Left renal cortex interstitium (tissue), 4 donors: ENCODE measurements at regions not wholly inside any gene's neighbourhood (a gene's known extent, or its start where the extent isn't known, plus 50 kb on each side); places are given as distances from the start of the nearest gene placed in this dataset.

ENCODE experiments used
- DNase-seq, 4 donors: peaks; one replicate each; pipeline ENCODE4 v3.0.0-alpha.2; 2013; ENCODE audit warnings: low read depth in 4 of 4, low spot score in 2 of 4, missing footprints in 1 of 4

GRCh38 chr2:128817171-128817570 lies 498.5 kb upstream of the HS6ST1 start:
- no peak for DNase-seq

DNA sequence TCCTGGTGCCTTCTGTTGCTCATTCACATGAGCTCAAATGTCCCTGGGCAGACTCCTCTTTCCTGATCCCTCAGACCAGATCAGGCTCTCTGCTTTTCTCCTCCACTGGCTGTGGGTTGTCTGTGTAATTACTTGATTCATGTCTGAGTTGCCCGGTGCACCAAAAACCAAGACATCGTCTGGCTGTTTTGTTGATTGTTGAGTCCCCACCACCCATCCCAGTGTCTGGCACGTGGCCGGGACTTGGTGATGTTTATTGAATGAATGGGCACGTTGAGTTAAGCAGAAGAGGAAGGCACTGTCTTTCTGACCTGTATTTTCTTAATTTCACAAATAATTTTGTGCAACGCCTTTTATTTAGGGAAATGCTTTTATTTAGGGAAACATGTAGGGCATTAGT lies 499.1 kb upstream of the HS6ST1 start:
- no peak for DNase-seq

DNA sequence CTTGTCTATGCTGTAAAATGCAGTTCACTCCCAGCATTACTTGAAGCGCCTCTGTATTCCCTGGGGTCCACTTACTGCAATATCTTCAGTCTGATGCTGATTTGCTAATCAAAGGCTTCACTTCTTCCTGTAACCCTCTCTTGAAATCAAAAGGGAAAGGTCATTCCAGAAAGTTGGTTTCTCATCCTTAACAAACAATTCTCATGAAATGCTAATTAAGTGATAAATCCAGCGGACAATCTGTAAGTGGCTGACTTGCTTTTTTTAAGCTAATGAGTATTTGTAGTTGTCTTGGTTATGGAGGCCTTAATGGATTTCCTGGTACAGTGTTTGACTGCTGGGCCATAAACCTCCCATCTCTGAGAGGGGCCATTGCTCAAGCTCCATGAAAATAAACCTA lies 499.6 kb upstream of the HS6ST1 start:
- DNase-seq = no peak

DNA sequence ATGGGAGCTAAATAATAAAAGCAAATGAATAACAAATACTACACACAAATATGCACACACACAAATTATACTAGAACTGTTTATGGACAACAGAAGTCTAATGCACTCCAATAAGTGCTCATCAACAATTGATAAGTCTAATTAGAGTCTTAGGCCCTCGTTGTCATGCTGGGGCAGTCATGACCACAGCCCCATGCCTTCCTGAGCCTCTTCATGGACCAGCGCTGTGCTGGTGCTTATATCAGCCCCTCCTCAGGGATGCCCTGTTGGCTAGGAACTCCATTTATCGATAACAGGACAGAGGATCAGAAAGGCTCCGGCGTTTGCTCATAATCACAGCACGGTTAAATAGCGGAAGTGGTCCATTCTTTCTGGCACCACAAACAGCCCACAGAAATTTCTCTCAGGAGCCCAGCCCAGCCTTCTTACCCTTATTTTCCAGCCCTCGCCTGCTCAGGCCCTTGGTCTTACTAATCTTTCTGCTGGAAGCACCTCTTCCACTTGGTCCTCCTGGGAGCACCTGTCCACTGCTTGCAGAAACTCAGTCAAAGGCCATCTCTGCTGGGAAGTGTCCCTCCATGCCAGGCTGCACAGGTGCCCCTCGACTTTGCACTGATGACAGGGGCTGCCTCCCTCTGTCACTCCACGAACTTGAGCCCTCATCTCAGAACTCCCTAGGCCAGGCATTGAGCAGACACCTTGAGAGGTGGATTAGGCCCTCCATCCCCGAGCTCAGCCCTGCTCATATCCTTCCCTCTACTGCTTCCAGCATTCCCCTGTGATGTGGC lies 500.2 kb upstream of the HS6ST1 start:
- no peak for DNase-seq

DNA sequence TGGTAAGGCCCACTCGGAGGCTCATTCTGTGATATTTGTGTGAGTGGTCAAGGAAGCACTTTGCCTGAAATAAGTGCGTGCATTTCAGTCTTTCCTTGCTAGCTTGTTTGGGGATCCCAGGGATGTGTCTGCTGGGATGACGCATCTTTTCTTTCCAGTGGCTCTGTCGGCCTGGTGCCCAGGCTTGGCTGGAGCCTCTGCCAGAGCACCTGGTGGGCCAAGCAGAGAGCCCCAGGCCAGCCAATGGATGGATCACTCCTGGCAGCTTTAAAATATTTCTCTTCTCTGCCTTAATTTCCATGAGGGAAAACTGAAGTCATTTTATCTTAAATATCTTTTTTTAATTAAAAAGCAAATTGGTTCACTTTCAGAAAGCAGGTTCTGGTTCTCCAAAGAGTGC lies 501.8 kb upstream of the HS6ST1 start:
- no peak for DNase-seq

GRCh38 chr2:128821010-128821409 lies 502.3 kb upstream of the HS6ST1 start:
- DNase-seq = no peak

GRCh38 chr2:128832946-128833663 lies 514.4 kb upstream of the HS6ST1 start:
- DNase-seq = no peak

GRCh38 chr2:128833664-128834027 lies 515.0 kb upstream of the HS6ST1 start:
- no peak for DNase-seq

- no peak for DNase-seq
These were observed 515.7 kb upstream of the HS6ST1 start for GRCh38 chr2:128834207-128834879.

DNA sequence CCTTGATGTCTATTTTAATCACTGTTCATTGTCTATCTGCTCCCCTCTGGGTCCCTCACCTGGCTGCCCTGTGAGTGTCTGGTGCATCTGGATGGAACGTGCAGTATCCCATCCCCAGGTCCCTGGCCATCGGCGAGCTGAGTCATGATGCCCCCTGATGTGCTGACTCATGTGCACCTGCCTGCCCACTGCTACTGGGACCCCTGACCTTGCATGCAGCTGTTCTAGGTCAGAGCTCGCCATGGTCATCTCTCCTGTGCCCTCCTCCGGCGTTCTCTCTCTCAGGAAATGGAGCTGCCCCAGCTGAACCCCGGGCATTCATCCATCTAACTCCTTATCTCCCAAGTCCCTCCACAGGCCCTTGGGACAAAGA lies 516.2 kb upstream of the HS6ST1 start:
- no peak for DNase-seq

GRCh38 chr2:128835342-128835855 lies 516.7 kb upstream of the HS6ST1 start:
- DNase-seq = no peak

DNA sequence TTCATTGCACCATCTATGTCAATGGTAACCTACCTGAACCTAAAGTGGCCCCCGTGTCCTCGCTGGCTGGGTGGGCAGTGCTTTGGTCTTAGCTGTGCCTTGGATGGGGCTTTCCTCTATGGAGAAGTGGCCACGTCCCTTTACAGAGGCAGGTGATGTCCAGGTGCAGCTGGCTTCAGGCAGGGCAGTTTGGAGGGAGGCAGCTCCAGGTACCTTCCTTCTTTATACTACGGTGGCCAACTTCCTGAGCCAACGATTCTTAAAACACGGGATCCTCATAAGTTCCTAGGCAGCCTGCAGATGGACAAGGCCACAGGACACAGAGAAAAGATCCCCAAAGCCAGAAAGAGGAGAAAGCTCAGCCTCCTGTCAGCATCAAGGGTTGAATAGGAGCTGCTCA lies 517.3 kb upstream of the HS6ST1 start:
- no peak for DNase-seq

DNA sequence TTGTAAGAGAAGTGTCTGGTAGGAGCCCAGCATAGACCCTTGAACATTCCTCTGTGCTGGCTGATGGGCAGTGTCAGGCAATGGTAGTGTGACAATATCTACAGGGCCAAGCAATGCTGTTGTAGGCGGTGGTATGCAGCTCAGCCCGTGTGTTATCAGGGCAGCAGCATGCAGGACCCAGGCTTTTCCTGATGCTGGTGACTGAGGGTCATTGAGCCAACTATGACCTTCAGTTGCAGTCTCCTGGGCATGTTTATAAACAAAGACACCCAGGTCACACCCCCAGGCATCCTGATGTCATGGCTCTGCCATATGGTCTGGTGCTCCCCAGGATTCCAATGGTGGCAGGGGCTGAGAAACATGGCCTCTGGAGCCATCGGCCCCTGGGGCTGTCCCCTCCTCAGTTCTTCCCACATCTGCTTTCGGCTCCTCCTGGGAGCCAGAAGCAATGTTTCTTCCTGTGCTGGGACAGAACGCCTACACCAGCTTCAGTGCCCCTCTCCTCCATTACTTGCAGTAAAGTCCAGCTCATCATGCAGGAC lies 518.0 kb upstream of the HS6ST1 start:
- no peak for DNase-seq

DNA sequence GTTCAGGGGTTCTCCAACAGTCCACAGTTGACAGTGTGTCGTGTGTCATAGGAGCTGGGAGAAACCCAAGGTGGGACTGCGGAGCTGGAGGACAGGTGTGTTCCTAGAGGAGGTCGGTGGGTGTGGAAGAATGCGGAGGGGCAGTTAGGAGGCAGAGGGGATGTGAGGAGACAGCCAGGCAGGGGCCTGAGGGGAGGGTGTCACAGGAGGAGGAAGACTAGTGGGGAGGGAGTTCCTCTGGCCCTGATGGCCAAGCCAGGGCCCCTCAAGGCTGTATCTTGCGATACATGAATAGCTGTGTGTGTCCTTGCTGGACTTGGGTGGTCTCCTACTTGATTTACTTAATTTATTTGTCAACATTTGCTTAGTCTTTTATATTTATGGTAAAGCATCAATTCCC lies 519.6 kb upstream of the HS6ST1 start:
- no peak for DNase-seq

- DNase-seq = no peak
These were observed 523.1 kb upstream of the HS6ST1 start for GRCh38 chr2:128841803-128842202.

DNA sequence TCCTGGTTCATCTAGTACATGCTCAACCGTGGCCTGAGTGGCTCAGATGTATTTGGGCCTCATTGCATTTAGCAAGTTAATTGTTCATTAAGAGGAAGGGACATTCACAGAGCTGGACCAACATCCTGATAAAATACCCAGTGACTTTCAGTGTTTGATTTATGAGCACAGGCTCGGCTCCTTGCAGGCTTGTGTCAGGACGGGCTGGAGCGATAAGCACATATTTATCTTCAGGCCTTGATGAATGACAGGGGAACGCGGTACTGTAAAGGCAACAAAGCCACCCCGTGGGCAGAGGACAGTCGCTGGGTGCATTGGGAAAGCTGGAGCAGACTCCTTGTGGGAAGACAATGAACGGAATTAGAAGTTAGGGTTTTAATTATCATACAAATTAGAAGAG lies 548.6 kb upstream of the HS6ST1 start:
- DNase-seq = no peak

DNA sequence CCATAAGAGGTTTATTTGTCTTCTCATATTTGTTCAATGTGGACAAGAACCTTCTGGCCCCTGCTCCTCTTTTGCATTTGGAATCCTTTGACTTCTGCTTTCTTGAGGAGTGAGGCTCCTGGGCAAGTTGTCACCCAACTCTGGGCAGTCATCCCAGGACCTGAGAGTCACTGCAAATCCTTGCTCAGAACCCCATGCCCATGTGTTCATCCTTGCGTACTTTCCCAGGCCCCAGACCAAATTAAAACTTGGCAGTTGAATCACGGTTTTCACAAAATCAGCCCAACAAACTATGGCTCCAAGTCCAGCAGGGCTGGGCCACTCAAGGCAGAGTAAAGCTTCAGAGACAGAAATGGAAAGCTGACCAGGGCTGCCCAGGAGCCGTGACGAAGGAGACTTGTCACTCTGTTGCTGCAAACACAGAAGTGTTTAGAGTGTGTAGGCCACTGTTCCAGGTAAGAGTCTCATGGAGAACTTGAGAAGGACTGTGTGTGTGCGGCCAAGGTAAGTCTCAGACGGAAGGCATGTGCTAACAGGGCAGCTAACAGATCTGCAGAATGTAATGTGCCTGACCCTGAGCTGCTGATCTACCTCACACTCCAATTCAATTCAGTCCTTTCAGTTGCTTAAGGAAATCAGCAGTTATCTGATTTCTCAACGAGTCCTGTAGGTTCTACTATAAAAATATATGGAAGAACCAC lies 549.4 kb upstream of the HS6ST1 start:
- DNase-seq = no peak

GRCh38 chr2:128868686-128869551 lies 550.3 kb upstream of the HS6ST1 start:
- DNase-seq = no peak

GRCh38 chr2:128874608-128875007 lies 555.9 kb upstream of the HS6ST1 start:
- DNase-seq = no peak
